Endodermal cell (in vitro differentiated cells): ENCODE measurements at regions not wholly inside any gene's neighbourhood (a gene's known extent, or its start where the extent isn't known, plus 50 kb on each side); places are given as distances from the start of the nearest gene placed in this dataset.
A peak's percentile ranks its signal among the peaks of the same experiment; 100 is the strongest.

ENCODE experiments used
- DNase-seq: peaks from one replicate; pipeline ENCODE4 v3.0.0-alpha.2; 2017
- H3K27ac ChIP-seq: 2 replicates; pipeline ENCODE4 v1.5.1; 2013; ENCODE audit warnings: mild to moderate bottlenecking, low read depth, low read length, moderate library complexity
- H3K27me3 ChIP-seq: 2 replicates; pipeline ENCODE4 v1.6.1; 2013; ENCODE audit warnings: mild to moderate bottlenecking, low read length, moderate library complexity; ENCODE audit not compliant: insufficient read depth, control insufficient read depth, poor library complexity, severe bottlenecking
- H3K36me3 ChIP-seq: 2 replicates; pipeline ENCODE4 v1.7.0; 2013; ENCODE audit warnings: mild to moderate bottlenecking, low read length, moderate library complexity; ENCODE audit not compliant: control insufficient read depth, insufficient read depth
- H3K4me1 ChIP-seq: one replicate; pipeline ENCODE4 v1.7.0; 2013; ENCODE audit warnings: low read length; ENCODE audit not compliant: control insufficient read depth, insufficient read depth
- H3K4me3 ChIP-seq: 2 replicates; pipeline ENCODE4 v1.5.1; 2013; ENCODE audit warnings: mild to moderate bottlenecking, low read length, moderate library complexity
- H3K9ac ChIP-seq: 2 replicates; pipeline ENCODE4 v1.6.1; 2013; ENCODE audit warnings: mild to moderate bottlenecking, low read length, moderate library complexity; ENCODE audit not compliant: poor library complexity, severe bottlenecking; ENCODE audit errors: extremely low read depth
- H3K9me3 ChIP-seq: 2 replicates; pipeline ENCODE4 v1.6.1; 2013; ENCODE audit warnings: mild to moderate bottlenecking, low read length, moderate library complexity; ENCODE audit not compliant: control insufficient read depth
- H3K27ac Mint-ChIP-seq: 2 replicates; pipeline ENCODE4 v1.8.0; 2020; ENCODE audit warnings: mixed read lengths
- H3K27me3 Mint-ChIP-seq: 2 replicates; pipeline ENCODE4 v1.8.0; 2021; ENCODE audit warnings: mild to moderate bottlenecking, mixed read lengths; ENCODE audit not compliant: insufficient read depth
- H3K36me3 Mint-ChIP-seq: 2 replicates; pipeline ENCODE4 v1.8.0; 2020; ENCODE audit warnings: low read depth, mixed read lengths
- H3K4me1 Mint-ChIP-seq: 2 replicates; pipeline ENCODE4 v1.8.0; 2020; ENCODE audit warnings: mixed read lengths
- H3K4me3 Mint-ChIP-seq: 2 replicates; pipeline ENCODE4 v1.8.0; 2020; ENCODE audit warnings: mild to moderate bottlenecking, moderate library complexity, mixed read lengths
- H3K9me3 Mint-ChIP-seq: 2 replicates; pipeline ENCODE4 v1.8.0; 2020; ENCODE audit warnings: mild to moderate bottlenecking, mixed read lengths
- CTCF ChIP-seq: fragments of 200-600 bp; sonication (generic); conservative IDR thresholded peaks from 2 replicates; pipeline ENCODE4 v1.5.0; 2021; ENCODE audit warnings: antibody characterized with exemption, mild to moderate bottlenecking
- WGBS, 2 experiments: methylation state at CpG; one replicate each; pipeline versions ENCODE4 v1.1.5 to v1.1.7; 2013; ENCODE audit warnings: missing lambda C conversion rate in 2 of 2, mixed read lengths in 1 of 2; ENCODE audit not compliant: insufficient coverage in 1 of 2, insufficient read length in 1 of 2; 5-methylcytosine and 5-hydroxymethylcytosine counted together

- Mint-ChIP-seq H3K4me1 (peaks cover 16% of the 10 kb centered on the region), H3K27me3 (peaks cover 31% of the 10 kb centered on the region), H3K27ac (peak overlapping the region; percentile 76), H3K36me3 (no peaks in the 10 kb centered on the region), H3K4me3 (peak overlapping the region; percentile 66), H3K9me3 (no peaks in the 10 kb centered on the region)
- Histone ChIP-seq H3K4me3 (peak overlapping the region; percentile 67), H3K27me3 (no peaks in the 10 kb centered on the region), H3K9ac (no peak overlapping the region), H3K27ac (no peak overlapping the region), H3K4me1 (peaks cover 13% of the 10 kb centered on the region), H3K36me3 (no peaks in the 10 kb centered on the region), H3K9me3 (peaks cover 3% of the 10 kb centered on the region)
- no peak for DNase-seq
- WGBS, 2 experiments = 30 to 41% methylated on average over 15 to 27 of the region's 27 CpGs
- no peak for TF ChIP-seq CTCF
These were observed 102.4 kb upstream of the SVIL start for GRCh38 chr10:29737074-29737593.

GRCh38 chr10:29736366-29737073 lies 101.7 kb upstream of the SVIL start:
- Mint-ChIP-seq H3K4me1 (peaks cover 19% of the 10 kb centered on the region), H3K27me3 (peaks cover 31% of the 10 kb centered on the region), H3K9me3 (no peaks in the 10 kb centered on the region), H3K27ac (no peak overlapping the region), H3K36me3 (no peaks in the 10 kb centered on the region), H3K4me3 (peak overlapping the region; percentile 66)
- Histone ChIP-seq H3K27ac (no peak overlapping the region), H3K27me3 (no peaks in the 10 kb centered on the region), H3K4me3 (peak overlapping the region; percentile 89), H3K9me3 (no peaks in the 10 kb centered on the region), H3K4me1 (peaks cover 13% of the 10 kb centered on the region), H3K9ac (no peak overlapping the region), H3K36me3 (no peaks in the 10 kb centered on the region)
- no peak for TF ChIP-seq CTCF
- DNase-seq = peak; percentile 88
- WGBS, 2 experiments = 0% methylated on average over 12 to 74 of the region's 74 CpGs

- Histone ChIP-seq H3K36me3 (no peaks in the 10 kb centered on the region), H3K27ac (no peak overlapping the region), H3K4me3 (peak overlapping the region; percentile 89), H3K27me3 (no peaks in the 10 kb centered on the region), H3K4me1 (peaks cover 12% of the 10 kb centered on the region), H3K9me3 (no peaks in the 10 kb centered on the region), H3K9ac (peak overlapping the region; percentile 41)
- H3K36me3 Mint-ChIP-seq = no peaks in the 10 kb centered on the region
- no peak overlapping the region for H3K27ac Mint-ChIP-seq
- H3K4me3 Mint-ChIP-seq = peak overlapping the region; percentile 66
- 0% methylated on average over 51 to 81 of the region's 81 CpGs for WGBS, 2 experiments
- no peaks in the 10 kb centered on the region for H3K9me3 Mint-ChIP-seq
- peaks cover 18% of the 10 kb centered on the region for H3K4me1 Mint-ChIP-seq
- peaks cover 31% of the 10 kb centered on the region for H3K27me3 Mint-ChIP-seq
- DNase-seq = peak; percentile 96
- peak; percentile 97 for TF ChIP-seq CTCF
These were observed 101.0 kb upstream of the SVIL start for GRCh38 chr10:29735628-29736365.
